Jurkat, Clone E6-1 (cell line): ENCODE measurements at regions not wholly inside any gene's neighbourhood (a gene's known extent, or its start where the extent isn't known, plus 50 kb on each side); places are given as distances from the start of the nearest gene placed in this dataset.

Experiments used
- DNase-seq: peaks from one replicate; pipeline ENCODE4 v3.0.0-alpha.2; 2011; ENCODE audit warnings: low read depth, low spot score
- H3K4me3 ChIP-seq: 2 replicates; pipeline ENCODE4 v1.5.1; 2011; ENCODE audit warnings: mild to moderate bottlenecking, low read length, control low read depth, moderate library complexity

DNA sequence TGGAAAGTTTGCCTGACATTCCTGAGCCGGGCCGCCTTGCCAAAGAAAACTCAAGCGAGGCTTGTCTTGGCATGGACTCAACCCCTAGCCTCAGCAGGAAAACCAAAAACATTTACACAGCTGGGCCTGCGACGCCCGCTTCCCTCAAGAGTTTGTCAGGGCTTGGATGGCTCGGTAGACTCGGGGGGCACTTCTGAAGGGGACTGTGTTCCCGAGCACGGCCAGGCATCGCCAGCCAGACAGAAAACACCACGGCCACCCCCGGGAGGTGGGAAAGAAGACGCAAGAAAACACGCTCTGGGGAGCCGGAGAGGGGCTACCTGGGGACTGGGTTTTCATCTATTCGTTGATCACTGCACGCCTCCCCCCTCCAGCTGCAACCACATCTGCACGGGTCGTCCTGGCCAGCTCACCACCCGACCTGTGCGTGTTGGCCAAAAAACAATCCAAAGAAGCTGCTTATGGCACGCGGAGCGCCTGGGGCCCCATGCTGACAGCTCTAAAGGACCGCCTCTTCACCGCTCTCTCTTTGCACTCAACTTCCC lies 380.7 kb downstream of the MN1 start:
- H3K4me3 ChIP-seq = no peak overlapping the region
- DNase-seq = no peak

DNA sequence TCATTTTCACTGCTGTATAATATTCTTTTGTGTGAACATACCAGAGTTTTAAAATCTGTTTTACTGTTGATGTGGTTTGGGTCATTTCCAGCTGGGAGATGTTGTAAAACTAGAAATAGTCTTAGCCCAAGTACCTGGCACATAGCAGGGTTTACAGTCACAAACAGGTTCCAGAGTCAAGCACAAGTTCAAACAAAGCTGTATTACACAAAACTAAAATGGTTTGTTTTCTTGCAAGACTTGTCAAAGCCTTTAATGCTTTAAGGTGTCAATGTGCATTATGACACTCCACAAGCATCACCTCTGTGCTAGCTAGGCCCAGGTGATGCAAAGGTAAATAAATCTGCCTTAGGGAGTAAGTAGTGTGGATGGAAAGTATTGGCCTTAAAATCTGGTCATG lies 379.1 kb downstream of the MN1 start:
- no peak overlapping the region for H3K4me3 ChIP-seq
- no peak for DNase-seq

DNA sequence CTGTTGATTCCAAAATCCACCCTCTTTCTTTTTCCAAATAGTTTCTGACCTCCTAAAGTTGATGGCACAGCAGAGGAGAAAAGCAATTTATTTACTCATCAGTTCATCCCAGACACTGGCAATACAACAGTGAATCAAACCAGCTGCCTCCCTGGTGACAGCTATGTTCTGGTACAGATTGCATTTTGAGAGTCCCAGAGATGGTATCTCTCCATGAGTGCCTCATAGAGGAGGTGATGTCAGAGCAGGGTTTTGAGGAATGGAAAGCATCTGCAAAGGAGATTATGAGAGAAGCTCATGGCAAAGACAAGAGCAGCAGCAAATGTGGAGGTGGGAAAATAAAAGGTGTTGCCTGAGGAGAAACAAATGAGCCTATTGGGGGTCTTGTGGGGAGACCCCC lies 377.2 kb downstream of the MN1 start:
- DNase-seq = no peak
- H3K4me3 ChIP-seq = no peak overlapping the region

DNA sequence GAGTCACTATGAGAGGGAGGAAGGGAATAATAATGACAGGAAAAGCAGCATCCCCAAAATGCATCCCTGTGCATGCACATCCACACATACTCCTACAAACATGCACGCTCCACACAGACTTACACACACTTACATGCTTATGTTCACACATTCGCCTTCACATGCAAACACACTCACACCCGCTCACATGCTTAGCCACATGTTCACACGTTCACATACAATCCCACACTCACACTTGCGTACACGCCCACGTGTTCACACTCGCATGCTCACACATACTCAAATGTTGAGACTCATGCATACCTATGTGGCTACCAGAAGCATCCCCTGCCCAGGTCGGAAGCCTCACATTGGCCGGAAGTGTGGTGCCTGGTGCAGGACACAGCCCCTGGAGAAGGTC lies 372.1 kb downstream of the MN1 start:
- no peak for DNase-seq
- no peak overlapping the region for H3K4me3 ChIP-seq

GRCh38 chr22:27431081-27431480 lies 370.5 kb downstream of the MN1 start:
- no peak for DNase-seq
- no peak overlapping the region for H3K4me3 ChIP-seq

DNA sequence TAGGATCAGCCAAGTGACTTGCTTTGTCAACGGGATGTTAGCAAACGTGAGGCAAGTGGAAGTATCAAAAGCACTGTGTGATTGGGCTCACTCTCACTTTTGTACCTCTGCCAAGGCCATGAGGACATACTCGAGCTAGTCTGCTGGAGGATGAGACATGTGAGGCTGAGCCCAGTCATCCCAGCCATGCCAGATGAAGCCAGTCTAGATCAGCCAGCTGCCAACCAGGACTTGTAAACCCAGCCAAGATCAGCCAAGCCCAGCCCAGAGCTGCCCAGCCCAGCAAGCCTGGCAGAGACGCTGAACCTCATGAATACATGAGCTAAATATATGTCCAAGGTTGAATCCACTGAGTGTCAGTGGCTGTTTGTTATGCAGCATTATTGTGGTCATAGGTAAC lies 369.7 kb downstream of the MN1 start:
- DNase-seq = no peak
- no peak overlapping the region for H3K4me3 ChIP-seq

DNA sequence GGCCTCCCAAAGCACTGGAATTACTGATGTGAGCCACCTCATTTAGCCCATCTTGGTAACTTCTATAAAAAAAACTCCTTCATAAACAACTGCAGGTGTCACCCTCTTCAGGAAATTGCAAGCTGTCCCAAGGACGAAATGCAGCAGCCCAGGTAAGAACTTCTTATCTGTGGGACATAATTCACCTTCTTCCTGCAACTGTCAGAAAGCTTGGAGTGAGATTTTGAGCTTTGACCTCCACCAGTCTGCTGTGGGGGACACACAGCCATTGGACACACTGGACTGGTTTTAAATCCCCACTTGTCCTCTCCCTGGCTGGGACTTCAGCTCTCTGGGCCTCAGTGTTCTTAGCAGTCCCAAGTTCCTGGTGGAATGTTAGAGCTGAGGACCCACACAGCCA lies 368.5 kb downstream of the MN1 start:
- no peak overlapping the region for H3K4me3 ChIP-seq
- DNase-seq = no peak

DNA sequence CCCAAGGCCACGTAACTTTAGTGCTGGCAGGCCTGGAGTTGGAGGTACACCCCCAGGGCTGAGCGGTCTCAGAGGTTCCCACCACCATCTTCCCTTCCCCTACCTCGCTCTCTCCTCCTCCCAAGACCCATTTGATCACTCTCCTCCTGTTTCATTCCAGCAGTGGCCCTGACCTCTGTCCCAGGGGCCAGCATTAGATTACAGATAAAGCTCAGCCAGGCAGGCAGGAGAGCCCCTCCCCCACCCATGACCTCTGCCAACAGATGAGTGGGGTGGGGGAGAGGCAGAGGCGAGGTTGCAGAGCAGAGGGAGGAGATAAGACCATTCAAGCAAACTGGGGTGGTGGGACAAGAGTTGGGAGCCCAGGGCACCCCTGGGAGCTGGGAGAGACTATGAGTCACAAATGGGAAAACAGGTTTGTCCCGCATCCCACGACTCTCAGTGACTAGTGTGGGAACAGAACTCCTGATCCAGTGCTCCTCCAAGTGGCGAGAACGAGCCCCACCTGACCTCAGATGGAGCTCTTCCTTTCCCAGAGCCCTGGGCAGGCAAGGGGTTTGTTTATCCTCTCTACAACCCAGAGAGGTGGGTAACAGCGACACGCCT lies 367.9 kb downstream of the MN1 start:
- no peak for DNase-seq
- no peak overlapping the region for H3K4me3 ChIP-seq

GRCh38 chr22:27434898-27435297 lies 366.7 kb downstream of the MN1 start:
- no peak for DNase-seq
- H3K4me3 ChIP-seq = no peak overlapping the region

DNA sequence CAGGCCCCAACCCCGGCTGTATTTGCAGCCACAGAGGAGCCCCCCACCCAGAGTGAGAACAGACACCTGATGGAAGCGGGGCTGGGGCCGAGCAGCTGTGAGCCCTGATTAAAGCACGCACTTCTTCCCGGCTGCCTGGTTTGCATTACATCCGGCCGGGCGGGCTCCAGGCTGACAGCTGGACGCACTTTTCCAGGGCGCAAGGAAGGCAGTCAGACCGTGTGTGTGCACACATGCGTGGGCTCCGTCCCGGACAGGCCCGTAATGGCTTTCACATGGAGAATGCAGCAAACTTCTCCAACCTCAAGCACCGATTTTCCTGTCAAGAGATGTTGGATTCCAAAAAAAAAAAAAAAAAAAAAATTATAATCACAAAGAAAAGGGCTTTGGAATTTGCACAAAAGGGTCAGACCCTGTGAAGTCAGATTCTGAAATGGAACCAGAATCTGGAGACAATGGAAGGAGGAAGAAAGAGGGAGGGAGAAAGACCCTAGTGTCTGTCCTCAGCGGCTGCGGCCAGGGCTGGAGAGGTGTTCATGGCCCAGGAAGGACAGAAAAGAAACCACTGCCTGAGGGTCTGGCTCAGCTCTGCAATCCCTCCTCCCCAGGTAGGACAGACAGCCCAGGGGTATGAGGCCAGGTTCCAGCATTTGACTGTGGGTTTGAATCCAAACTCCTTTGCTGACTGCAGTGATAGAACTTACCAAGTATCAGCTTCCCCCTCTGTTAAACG lies 365.5 kb downstream of the MN1 start:
- DNase-seq = no peak
- no peak overlapping the region for H3K4me3 ChIP-seq

DNA sequence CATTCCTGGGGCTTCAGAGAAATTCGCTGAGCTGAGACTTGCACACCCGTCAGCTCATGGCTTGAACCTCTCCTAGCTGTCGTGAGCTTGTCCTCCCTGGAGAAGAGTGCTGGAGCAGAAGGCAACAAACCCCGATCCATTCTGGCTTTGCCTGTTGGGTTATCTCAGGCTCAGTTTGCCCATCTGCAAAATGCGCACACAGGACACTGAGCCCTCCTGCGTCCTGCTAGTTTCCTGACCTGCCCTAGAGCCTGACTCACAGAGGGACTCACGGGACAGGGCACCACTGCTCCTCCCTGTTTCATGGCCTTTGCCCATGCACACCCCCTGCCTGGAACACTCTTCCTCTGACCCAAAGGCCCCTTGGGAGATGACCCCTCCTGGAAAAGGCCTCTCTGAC lies 365.0 kb downstream of the MN1 start:
- no peak for DNase-seq

DNA sequence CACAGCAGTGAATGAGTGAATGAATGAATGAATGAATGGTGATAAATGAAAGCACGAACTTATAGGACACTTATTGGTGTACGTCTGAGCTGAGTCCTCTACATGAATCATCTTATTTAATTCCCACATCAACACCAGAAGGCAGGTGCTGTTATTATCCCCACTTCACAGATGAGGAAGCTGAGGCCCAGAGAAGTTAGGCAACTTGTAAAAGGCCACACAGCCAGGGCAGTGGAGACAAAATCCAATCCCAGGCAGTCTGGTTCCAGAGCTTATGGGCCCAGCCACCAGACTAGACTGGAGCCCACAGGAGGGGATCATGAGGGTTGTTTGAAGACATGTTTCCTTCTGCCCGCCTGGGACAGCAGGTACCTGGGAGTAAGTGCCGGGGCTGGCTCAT lies 364.0 kb downstream of the MN1 start:
- H3K4me3 ChIP-seq = no peak overlapping the region
- no peak for DNase-seq

More for the DNA sequence above, 365.0 kb downstream of the MN1 start:
- no peak overlapping the region for H3K4me3 ChIP-seq

- no peak for DNase-seq
- H3K4me3 ChIP-seq = no peak overlapping the region
Observed at GRCh38 chr22:27438271-27438980, 363.1 kb downstream of the MN1 start.

DNA sequence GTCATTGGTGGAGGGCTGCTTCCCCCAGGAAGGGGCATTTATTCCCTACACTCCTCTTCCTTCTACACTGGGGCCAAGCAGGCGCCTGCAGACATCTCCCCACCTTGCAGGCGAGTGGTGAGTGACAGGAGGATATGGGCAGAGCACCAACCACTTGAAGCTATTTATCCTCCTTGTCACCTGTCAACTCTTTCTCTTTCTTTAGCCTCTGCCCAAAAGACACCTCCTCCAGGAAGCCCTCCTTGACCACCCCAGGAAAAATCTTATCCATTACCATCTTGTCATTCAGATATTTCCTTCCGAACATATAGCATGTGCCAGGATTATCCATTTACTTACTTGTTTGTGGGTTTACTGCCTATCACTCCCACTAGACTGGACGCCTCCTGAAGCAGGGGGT lies 362.4 kb downstream of the MN1 start:
- DNase-seq = no peak
- no peak overlapping the region for H3K4me3 ChIP-seq

DNA sequence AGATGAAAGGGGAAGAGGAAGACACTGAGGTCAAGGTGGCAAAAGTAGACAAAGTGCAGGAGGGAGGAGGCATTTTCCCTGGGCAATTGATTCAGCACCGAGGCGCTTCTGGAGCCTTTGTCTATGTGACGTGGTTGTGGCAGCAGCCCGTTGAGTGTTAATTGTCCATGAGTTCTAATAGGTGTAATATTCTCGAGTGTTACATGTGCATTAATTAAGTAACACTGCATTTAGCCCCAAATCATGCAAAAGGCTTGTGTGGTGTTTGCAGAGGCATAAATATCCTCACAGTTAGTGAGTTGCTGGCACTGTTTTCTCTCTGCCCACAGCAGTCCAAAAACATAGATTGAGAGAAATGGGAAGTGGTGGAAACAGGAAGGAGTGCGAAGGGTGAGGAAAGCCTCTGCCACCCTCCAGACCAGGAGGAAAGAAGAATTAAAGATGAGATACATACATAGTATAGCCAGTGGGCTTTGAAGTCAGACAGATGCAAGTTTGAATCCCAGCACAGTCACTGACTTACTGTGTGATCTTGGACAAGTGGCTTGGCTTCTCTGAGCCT lies 361.2 kb downstream of the MN1 start:
- H3K4me3 ChIP-seq = no peak overlapping the region

GRCh38 chr22:27441706-27442475 lies 359.7 kb downstream of the MN1 start:
- DNase-seq = no peak
- H3K4me3 ChIP-seq = no peak overlapping the region

More for the DNA sequence above, 361.2 kb downstream of the MN1 start:
- DNase-seq = no peak

GRCh38 chr22:27443306-27443705 lies 358.2 kb downstream of the MN1 start:
- DNase-seq = no peak
- no peak overlapping the region for H3K4me3 ChIP-seq

- H3K4me3 ChIP-seq = no peak overlapping the region
- no peak for DNase-seq
Observed at GRCh38 chr22:27445881-27446280, 355.7 kb downstream of the MN1 start.

DNA sequence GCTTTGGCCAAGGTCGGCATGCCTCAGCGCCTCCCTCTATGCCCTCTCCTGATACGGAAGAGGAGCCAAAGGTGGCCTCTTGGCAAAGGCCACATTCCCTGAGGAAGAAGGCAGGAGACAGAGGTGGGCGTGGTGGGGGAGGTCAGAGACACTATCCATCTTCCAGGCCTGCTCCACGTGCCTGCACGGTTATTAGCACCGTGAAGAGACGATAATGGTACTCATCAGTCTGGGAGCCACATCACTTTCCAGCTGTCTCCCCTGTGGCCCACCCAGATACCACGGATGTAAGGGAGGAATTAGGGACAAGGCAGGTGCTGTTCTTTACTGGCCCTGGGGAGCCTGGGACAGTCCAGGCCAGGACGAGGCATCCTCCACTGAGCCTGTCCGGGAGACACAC lies 354.3 kb downstream of the MN1 start:
- no peak for DNase-seq
- H3K4me3 ChIP-seq = no peak overlapping the region
